Ectodermal cell (in vitro differentiated cells): ENCODE measurements at regions not wholly inside any gene's neighbourhood (a gene's known extent, or its start where the extent isn't known, plus 50 kb on each side); places are given as distances from the start of the nearest gene placed in this dataset.

Experiments used
- H3K27ac ChIP-seq: 2 replicates; pipeline ENCODE4 v1.7.0; 2013; ENCODE audit warnings: mild to moderate bottlenecking, low read depth, low read length; ENCODE audit not compliant: insufficient read depth, poor library complexity, severe bottlenecking
- H3K27me3 ChIP-seq: 2 replicates; pipeline ENCODE4 v1.7.0; 2013; ENCODE audit warnings: mild to moderate bottlenecking, low read length; ENCODE audit not compliant: insufficient read depth, control insufficient read depth, poor library complexity, severe bottlenecking
- H3K36me3 ChIP-seq: one replicate; pipeline ENCODE4 v1.7.0; 2013; ENCODE audit warnings: low read length; ENCODE audit not compliant: control insufficient read depth, insufficient read depth
- H3K4me1 ChIP-seq: one replicate; pipeline ENCODE4 v1.7.0; 2013; ENCODE audit warnings: low read length; ENCODE audit not compliant: control insufficient read depth, insufficient read depth
- H3K4me3 ChIP-seq: 2 replicates; pipeline ENCODE4 v1.7.0; 2013; ENCODE audit warnings: low read depth, low read length, control low read depth; ENCODE audit not compliant: insufficient read depth
- H3K9me3 ChIP-seq: 2 replicates; pipeline ENCODE4 v1.7.0; 2013; ENCODE audit warnings: mild to moderate bottlenecking, low read length, moderate library complexity; ENCODE audit not compliant: control insufficient read depth
- WGBS, 2 experiments: methylation state at CpG; one replicate each; pipeline ENCODE4 v1.1.7; 2013; ENCODE audit warnings: missing lambda C conversion rate in 2 of 2; 5-methylcytosine and 5-hydroxymethylcytosine counted together

- no peaks in the 10 kb centered on the region for H3K36me3 ChIP-seq
- H3K27ac ChIP-seq, result no peak overlapping the region
- H3K4me3 ChIP-seq, result no peak overlapping the region
- H3K9me3 ChIP-seq, result no peaks in the 10 kb centered on the region
- H3K4me1 ChIP-seq, result no peaks in the 10 kb centered on the region
- H3K27me3 ChIP-seq, result no peaks in the 10 kb centered on the region
- 97 to 98% methylated on average over 3 of the region's 3 CpGs for WGBS, 2 experiments
These were observed 1097.5 kb upstream of the TMPRSS15 start for GRCh38 chr21:19501115-19501514.

DNA sequence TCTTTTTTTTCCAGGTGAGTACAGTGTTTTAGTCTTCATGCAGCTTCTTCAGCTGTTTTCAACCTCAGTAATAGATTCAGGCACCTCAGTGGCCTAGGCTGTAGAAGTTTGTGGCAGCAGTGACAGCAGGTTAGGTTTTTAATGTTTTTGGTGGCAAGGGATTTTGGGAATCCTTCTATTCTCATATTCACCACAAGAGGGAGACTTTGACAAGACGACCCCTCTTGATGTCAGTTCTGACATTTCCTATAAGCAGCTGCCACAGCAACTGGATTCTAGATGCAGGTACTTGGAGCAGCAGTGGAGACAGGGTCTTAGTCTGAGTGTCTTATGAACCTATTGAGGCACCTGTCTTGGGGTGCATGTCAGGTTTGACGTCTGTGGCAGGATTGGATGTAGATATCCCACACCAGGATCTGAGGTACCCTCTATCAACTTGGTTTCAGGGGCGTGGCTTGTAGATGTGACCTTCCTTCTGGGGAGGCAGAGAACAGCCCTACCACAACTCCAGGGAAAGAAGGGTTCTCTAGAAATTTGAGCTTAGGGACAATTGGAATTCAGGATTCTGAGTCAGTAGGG is 1104.2 kb upstream of the TMPRSS15 start:
- WGBS, 2 experiments, result 78 to 86% methylated on average over 3 of the region's 3 CpGs
- Histone ChIP-seq H3K27me3 (no peaks in the 10 kb centered on the region), H3K9me3 (no peaks in the 10 kb centered on the region), H3K27ac (no peak overlapping the region), H3K4me1 (no peaks in the 10 kb centered on the region), H3K36me3 (no peaks in the 10 kb centered on the region), H3K4me3 (no peak overlapping the region)

- Histone ChIP-seq H3K4me1 (no peaks in the 10 kb centered on the region), H3K4me3 (no peak overlapping the region), H3K27me3 (no peaks in the 10 kb centered on the region), H3K9me3 (no peaks in the 10 kb centered on the region), H3K36me3 (no peaks in the 10 kb centered on the region), H3K27ac (no peak overlapping the region)
- WGBS, 2 experiments, result 96 to 97% methylated on average over 2 of the region's 2 CpGs
These were observed 1104.9 kb upstream of the TMPRSS15 start for GRCh38 chr21:19508442-19508841.

DNA sequence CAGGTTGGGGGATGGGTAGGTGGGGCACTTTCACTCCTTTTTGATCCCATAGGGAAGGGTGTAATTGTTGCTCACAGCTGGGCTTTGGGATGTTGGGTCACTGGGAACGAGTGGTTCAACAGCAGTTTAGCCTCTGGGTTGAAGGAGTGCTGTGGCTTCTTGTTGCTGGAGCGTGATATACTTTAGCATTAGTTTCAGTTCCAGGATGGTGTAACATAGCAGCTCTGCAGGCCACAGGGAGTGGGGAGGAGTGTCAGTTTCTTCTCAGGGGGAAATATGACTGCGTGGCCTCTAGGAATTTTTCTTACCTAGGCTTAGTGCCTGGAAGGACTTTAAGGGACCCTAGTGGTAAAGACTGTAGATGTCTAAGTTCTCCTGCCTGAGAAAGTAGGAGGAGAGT is 1105.3 kb upstream of the TMPRSS15 start:
- Histone ChIP-seq H3K4me3 (no peak overlapping the region), H3K9me3 (no peaks in the 10 kb centered on the region), H3K27ac (no peak overlapping the region), H3K4me1 (no peaks in the 10 kb centered on the region), H3K27me3 (no peaks in the 10 kb centered on the region), H3K36me3 (no peaks in the 10 kb centered on the region)
- WGBS, 2 experiments, result 87 to 88% methylated on average over 3 of the region's 3 CpGs

DNA sequence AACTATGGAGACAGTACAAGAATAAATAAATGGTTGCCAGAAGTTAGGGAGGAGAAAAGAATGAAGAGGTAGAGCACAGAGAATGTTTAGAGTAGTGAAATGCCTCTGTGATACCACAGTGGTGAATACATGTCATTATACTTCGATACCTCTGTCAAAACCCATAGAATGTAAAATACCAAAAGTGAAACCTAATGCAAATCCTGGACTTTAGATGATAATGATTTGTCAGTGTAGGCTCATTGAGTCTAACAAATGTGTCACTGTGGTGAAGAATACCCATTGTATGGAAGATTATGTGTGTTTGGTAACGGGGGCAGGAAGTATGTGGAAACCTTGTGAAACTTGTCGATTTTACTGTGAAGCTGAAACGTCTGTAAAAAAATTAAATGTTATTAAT is 1106.5 kb upstream of the TMPRSS15 start:
- Histone ChIP-seq H3K9me3 (no peaks in the 10 kb centered on the region), H3K4me3 (no peak overlapping the region), H3K4me1 (no peaks in the 10 kb centered on the region), H3K27ac (no peak overlapping the region), H3K27me3 (no peaks in the 10 kb centered on the region), H3K36me3 (no peaks in the 10 kb centered on the region)
- WGBS, 2 experiments, result 77 to 80% methylated on average over 3 to 4 of the region's 4 CpGs

DNA sequence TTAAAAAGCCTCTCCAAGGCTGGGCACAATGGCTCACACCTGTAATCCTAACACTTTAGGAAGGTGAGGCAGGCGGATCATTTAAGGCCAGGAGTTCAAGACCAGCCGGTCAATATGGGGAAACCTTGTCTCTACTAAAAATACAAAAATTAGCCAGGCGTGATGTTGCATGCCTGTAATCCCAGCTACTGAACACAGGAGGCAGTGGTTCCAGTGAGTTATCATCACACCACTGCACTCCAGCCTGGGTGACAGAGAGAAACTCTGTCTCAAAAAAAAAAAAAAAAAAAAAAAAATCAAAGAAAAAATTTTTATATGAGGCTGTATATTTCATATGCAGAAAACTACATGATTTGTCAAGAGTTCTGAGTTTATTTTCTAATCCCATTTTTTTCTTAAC is 1107.1 kb upstream of the TMPRSS15 start:
- Histone ChIP-seq H3K36me3 (no peaks in the 10 kb centered on the region), H3K4me3 (no peak overlapping the region), H3K27ac (no peak overlapping the region), H3K4me1 (no peaks in the 10 kb centered on the region), H3K9me3 (no peaks in the 10 kb centered on the region), H3K27me3 (no peaks in the 10 kb centered on the region)
- WGBS, 2 experiments, result 85 to 97% methylated on average over 3 of the region's 3 CpGs

GRCh38 chr21:19522381-19522780 is 1118.8 kb upstream of the TMPRSS15 start:
- Histone ChIP-seq H3K36me3 (no peaks in the 10 kb centered on the region), H3K9me3 (no peaks in the 10 kb centered on the region)

GRCh38 chr21:19523061-19523460 is 1119.5 kb upstream of the TMPRSS15 start:
- Histone ChIP-seq H3K9me3 (no peaks in the 10 kb centered on the region), H3K4me3 (no peak overlapping the region), H3K4me1 (peaks cover 5% of the 10 kb centered on the region), H3K27ac (no peak overlapping the region), H3K36me3 (no peaks in the 10 kb centered on the region), H3K27me3 (no peaks in the 10 kb centered on the region)
- WGBS, 2 experiments, result 67 to 71% methylated on average over 1 of the region's 1 CpG

More at GRCh38 chr21:19522381-19522780, 1118.8 kb upstream of the TMPRSS15 start:
- H3K27me3 ChIP-seq, result no peaks in the 10 kb centered on the region
- WGBS, 2 experiments, result 100% methylated on average over 1 of the region's 1 CpG
- H3K4me3 ChIP-seq, result no peak overlapping the region
- no peak overlapping the region for H3K27ac ChIP-seq
- H3K4me1 ChIP-seq, result peaks cover 5% of the 10 kb centered on the region

- Histone ChIP-seq H3K36me3 (no peaks in the 10 kb centered on the region), H3K4me1 (peaks cover 5% of the 10 kb centered on the region), H3K4me3 (no peak overlapping the region), H3K27me3 (no peaks in the 10 kb centered on the region), H3K9me3 (no peaks in the 10 kb centered on the region), H3K27ac (no peak overlapping the region)
- WGBS, 2 experiments, result 65 to 71% methylated on average over 2 of the region's 2 CpGs
These were observed 1120.2 kb upstream of the TMPRSS15 start for GRCh38 chr21:19523746-19524145.

DNA sequence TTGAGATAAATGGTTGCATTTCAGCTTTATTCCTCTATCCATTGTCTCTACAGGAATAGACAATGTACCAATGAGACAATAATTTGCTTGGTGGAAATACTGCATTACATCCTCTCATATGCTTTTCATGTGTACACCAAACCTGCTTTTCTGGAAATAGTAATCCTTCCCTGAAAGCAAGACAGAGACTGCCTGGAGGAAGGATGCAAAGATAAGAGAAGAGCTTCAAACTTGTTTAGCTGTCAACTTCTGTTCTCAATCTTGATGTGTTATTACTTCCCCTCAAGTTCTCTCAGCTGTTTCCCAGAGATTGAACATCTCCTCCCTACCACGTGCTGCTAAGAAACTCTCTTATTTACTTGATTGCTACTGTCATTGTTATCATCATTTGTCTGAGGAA is 1125.4 kb upstream of the TMPRSS15 start:
- no peak overlapping the region for H3K4me3 ChIP-seq
- no peaks in the 10 kb centered on the region for H3K9me3 ChIP-seq
- H3K4me1 ChIP-seq, result no peaks in the 10 kb centered on the region
- WGBS, 2 experiments, result 100% methylated on average over 1 of the region's 1 CpG; no CpG with 5 or more reads in 1 of the 2 experiments
- no peaks in the 10 kb centered on the region for H3K27me3 ChIP-seq
- no peak overlapping the region for H3K27ac ChIP-seq
- H3K36me3 ChIP-seq, result no peaks in the 10 kb centered on the region

DNA sequence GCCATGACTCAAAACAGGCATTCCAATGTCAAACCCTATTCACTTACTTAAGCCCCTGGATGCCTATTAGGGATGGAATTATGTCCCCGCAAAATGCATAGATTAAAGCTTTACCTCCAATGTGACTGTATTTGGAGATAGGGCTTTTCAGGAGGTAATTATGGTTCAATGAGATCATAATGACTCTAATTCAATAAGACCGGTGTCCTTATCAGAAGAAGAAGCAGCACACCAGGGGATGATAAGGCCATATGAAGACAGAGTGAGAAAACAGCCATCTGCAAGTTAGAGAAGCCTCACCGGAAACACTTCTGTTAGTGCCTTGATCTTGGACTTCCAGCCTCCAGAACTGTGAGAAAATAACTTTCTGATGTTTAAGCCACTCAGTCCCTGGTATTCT is 1131.8 kb upstream of the TMPRSS15 start:
- WGBS, 2 experiments, result 96 to 97% methylated on average over 3 of the region's 3 CpGs
- Histone ChIP-seq H3K4me3 (no peak overlapping the region), H3K36me3 (no peaks in the 10 kb centered on the region), H3K27ac (no peak overlapping the region), H3K4me1 (no peaks in the 10 kb centered on the region), H3K9me3 (no peaks in the 10 kb centered on the region), H3K27me3 (no peaks in the 10 kb centered on the region)
